Cardiac fibroblast (primary cell): ENCODE measurements at regions not wholly inside any gene's neighbourhood (a gene's known extent, or its start where the extent isn't known, plus 50 kb on each side); places are given as distances from the start of the nearest gene placed in this dataset.
"Not testable (repeated sequence)": the region's sequence is repeated elsewhere in the genome, so short reads cannot be mapped to it uniquely, and the experiment has no call there.

Experiments
- DNase-seq, 2 donors: peaks; one replicate each; pipeline versions ENCODE4 v3.0.0 to v3.0.0-alpha.2; 2010; ENCODE audit warnings: low read depth in 2 of 2
- H3K4me3 ChIP-seq, 2 donors: replicated peaks in 1 of 2; 1 replicate in 1 of 2; 2 replicates in 1 of 2; pipeline ENCODE4 v1.5.1; 2011; ENCODE audit warnings: low read depth in 2 of 2, low read length in 2 of 2, mild to moderate bottlenecking in 2 of 2, moderate library complexity in 1 of 2
- TF ChIP-seq, protein P1 (sequence below): IDR thresholded peaks from one replicate; pipeline ENCODE4 v1.5.1; 2011; ENCODE audit warnings: low read depth, mild to moderate bottlenecking, low read length, inconsistent platforms

DNA sequence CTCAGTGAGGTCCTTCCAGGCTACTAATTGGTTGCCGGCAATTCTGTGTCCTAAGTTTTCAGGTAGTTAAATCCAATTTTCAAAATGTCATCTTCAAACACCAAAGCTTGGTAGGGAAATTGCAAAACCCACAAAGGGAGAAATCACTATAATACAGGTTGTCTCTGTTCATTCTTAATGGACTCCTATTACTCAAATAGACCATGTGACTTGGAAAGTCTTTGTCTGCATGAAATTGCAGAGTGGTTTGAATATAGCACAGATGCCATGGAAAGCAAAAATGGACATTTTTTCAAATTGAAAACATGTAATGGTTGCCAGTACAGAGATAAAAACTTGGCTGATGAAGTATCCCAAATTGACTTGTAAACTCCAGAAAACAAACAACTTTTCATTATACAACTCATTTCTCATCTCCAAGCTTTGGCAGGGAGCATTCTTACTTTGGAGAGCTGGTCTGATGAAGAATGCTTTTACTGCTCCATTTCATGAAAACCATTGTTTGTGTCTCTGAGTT, 169.5 kb upstream of the PKN2 start:
- TF ChIP-seq, protein P1, sequence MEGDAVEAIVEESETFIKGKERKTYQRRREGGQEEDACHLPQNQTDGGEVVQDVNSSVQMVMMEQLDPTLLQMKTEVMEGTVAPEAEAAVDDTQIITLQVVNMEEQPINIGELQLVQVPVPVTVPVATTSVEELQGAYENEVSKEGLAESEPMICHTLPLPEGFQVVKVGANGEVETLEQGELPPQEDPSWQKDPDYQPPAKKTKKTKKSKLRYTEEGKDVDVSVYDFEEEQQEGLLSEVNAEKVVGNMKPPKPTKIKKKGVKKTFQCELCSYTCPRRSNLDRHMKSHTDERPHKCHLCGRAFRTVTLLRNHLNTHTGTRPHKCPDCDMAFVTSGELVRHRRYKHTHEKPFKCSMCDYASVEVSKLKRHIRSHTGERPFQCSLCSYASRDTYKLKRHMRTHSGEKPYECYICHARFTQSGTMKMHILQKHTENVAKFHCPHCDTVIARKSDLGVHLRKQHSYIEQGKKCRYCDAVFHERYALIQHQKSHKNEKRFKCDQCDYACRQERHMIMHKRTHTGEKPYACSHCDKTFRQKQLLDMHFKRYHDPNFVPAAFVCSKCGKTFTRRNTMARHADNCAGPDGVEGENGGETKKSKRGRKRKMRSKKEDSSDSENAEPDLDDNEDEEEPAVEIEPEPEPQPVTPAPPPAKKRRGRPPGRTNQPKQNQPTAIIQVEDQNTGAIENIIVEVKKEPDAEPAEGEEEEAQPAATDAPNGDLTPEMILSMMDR: no peak
- no peak overlapping the region for H3K4me3 ChIP-seq
- DNase-seq: no peak

- H3K4me3 ChIP-seq, DNase-seq: not testable (repeated sequence)
Measured at GRCh38 chr1:88517499-88517898, 166.6 kb upstream of the PKN2 start.

DNA sequence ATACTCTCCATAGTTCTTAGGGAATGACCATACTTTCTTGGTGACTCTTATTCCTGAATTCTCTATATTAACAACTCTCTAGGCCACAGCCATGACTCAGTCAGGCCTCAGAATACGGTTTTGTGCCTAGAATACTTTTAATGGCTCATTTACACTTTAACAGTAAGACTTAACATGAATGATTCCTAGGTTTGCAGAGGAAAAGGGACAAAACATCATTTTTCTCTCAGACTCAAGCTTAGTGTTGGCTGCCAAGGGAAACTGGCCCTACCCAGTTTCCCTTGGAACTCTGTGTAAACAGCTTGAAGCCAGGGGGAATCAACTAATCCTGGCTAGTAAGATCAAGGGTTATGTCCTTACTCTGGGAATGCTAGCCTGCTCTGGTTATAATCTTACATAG, 164.9 kb upstream of the PKN2 start:
- no peak for DNase-seq
- TF ChIP-seq, protein P1: no peak
- H3K4me3 ChIP-seq: no peak overlapping the region

DNA sequence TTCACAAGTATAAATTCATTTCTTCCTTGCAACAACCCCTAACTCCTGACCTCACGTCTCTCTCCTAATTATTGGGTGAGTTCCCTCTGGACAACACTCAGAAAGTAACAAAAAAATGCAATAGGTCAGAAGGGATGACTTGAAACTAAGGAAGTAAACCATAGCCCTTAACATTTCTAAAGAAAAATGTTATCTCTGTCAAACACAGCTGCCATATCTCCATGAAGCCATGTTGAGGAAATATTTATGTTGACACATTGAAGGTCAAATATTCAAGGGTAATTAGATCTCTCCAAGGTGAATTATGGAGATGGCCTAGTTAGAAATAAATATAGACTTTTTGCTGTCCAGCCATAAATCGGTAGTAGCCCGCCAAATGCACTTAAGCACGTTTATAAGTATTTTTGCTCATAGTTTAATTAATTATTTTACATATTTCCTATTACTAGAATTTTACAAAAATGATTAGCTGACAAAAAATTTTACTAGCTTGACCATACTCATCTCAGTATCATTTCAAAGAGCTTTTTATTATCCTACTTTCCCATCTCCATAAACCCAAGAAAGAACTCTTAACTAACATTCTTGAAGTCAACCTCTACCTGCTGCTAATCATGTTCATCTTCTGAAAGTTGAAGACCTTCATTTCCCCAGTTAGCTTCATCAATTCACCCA, 160.1 kb upstream of the PKN2 start:
- no peak overlapping the region for H3K4me3 ChIP-seq
- DNase-seq: no peak
- TF ChIP-seq, protein P1: no peak

GRCh38 chr1:88526456-88526855, 157.6 kb upstream of the PKN2 start:
- TF ChIP-seq, protein P1: no peak
- H3K4me3 ChIP-seq: no peak overlapping the region
- no peak for DNase-seq

GRCh38 chr1:88528792-88529191, 155.3 kb upstream of the PKN2 start:
- H3K4me3 ChIP-seq: no peak overlapping the region
- no peak for DNase-seq
- TF ChIP-seq, protein P1: no peak

DNA sequence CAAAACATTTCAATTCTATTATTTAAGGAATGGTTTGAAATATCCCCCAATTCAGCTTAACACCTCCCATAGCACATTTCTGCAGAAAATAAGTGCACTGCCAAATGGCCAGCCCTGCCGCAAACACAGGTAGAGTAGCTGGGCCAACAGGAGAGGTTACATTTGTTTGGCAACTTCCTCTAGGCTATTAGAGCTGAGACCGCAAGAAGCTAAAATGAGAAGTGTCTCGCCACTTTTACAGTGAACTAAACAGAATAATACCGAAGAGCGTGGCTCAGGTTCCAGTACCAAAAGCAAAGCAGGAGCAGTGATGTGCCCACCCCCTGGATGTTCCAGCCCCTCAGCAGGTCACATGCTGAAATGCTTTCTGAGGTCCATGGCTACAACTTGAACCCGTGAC, 154.5 kb upstream of the PKN2 start:
- TF ChIP-seq, protein P1: no peak

More for the DNA sequence above, 154.5 kb upstream of the PKN2 start:
- DNase-seq: no peak
- H3K4me3 ChIP-seq: no peak overlapping the region
